GM19455 (cell line): ENCODE measurements at regions not wholly inside any gene's neighbourhood (a gene's known extent, or its start where the extent isn't known, plus 50 kb on each side); places are given as distances from the start of the nearest gene placed in this dataset.
"Not testable (repeated sequence)": the region's sequence is repeated elsewhere in the genome, so short reads cannot be mapped to it uniquely, and the experiment has no call there.

Source experiments
- ATAC-seq: cut with Tn5 transposase; IDR thresholded peaks from one replicate; pipeline ENCODE4 v1.9.1; 2021; ENCODE audit not compliant: unreplicated experiment

DNA sequence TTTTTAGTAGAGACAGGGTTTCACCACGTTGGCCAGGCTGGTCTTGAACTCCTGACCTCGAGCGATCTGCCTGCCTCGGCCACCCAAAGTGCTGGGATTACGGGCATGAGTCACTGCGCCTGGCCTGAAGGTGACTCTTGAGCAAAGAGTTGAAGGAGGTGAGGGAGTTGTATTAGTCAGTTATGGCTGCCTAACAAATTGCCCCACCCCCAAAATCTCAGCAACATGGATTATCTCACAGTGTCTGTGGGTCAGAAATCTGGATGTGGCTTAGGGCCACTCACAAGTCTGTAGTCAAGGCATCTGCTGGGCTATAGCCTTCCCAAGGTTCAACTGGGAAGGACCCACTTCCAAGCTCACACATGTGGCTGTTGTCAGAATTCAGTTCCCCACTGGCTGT is 52.8 kb upstream of the ADGRE5 start:
- ATAC-seq, result no peak

- ATAC-seq, result not testable (repeated sequence)
Observed at GRCh38 chr19:14327061-14327460, 54.2 kb upstream of the ADGRE5 start.

- ATAC-seq, result no peak
Observed at GRCh38 chr19:14325863-14326262, 55.4 kb upstream of the ADGRE5 start.

DNA sequence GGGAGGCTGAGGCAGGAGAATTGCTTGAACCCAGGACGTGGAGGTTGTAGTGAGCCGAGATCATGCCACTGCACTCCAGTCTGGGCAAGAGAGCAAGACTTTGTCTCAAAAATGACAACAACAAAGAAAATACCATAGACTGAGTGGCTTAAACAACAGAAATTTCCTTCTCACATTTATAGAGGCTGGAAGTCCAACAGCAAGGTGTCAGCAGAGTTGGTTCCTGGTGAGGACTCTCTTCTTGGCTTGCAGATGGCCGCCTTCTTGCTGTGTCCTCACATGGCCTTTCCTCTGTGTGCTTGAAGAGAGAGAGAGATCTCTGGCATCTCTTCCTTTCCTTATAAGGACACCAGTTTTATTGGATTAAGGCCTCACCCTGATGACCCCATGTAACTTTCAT is 56.1 kb upstream of the ADGRE5 start:
- ATAC-seq, result no peak

GRCh38 chr19:14322889-14323463 is 58.3 kb upstream of the ADGRE5 start:
- ATAC-seq, result no peak

DNA sequence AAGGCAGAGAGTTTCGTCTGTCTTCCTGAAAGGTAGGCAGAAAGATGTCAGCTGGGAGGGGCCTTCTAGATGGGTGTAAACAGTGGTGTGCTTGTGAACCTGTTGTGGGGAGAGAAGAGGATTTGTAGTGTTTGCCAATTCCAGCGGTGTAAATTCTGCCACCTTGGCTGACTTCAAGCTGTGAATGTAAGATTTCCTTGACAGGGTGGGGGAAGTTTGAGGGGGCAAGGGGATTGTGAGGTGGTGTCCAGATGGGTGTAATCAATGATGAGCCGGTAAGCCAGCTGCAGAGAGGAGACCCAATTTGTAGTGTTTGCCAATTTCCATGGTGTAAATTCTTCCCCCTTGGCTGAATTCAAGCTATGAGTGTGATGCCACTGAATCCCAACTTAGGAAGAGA is 61.0 kb upstream of the ADGRE5 start:
- no peak for ATAC-seq

DNA sequence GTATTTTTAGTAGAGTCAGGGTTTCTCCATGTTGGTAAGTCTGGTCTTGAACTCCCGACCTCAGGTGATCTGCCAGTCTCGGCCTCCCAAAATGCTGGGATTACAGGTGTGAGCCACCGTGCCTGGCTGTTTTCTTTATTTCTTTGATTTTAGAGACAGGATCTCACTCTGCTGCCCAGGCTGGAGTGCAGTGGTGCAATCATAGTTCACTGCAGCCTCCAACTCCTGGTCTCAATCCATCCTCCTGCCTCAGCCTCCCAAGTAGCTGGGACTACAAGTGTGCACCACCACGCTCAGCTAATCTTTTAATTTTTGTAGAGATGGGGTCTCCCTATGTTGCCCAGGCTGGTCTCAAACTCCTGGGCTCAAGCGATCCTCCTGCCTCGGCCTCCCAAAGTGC is 61.5 kb upstream of the ADGRE5 start:
- ATAC-seq, result not testable (repeated sequence)

- ATAC-seq, result no peak
Observed at GRCh38 chr19:14318873-14319272, 62.4 kb upstream of the ADGRE5 start.

GRCh38 chr19:14317157-14317556 is 64.1 kb upstream of the ADGRE5 start:
- ATAC-seq, result no peak

- ATAC-seq, result no peak
Observed at GRCh38 chr19:14315433-14315832, 65.8 kb upstream of the ADGRE5 start.

GRCh38 chr19:14310055-14310454 is 71.2 kb upstream of the ADGRE5 start:
- ATAC-seq, result no peak

- ATAC-seq, result no peak
Observed at GRCh38 chr19:14305706-14306105, 75.5 kb upstream of the ADGRE5 start.

DNA sequence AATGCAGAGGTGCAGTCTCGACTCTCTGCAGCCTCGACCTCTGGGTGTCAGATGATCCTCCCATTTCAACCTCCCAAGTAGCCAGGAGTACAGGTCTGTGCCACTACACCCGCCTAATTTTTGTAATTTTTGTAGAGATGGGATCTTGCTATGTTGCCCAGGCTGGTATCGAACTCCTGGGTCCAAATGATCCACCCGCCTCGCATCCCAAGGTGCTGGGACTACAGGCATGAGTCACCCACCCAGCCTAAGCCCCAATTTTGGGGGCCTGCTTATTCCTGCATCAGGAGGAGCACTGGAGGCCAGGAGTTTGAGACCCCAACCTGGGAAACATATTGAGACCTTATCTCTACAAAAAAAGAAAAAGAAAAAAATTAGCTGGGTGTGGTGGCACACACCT is 80.1 kb upstream of the ADGRE5 start:
- no peak for ATAC-seq

DNA sequence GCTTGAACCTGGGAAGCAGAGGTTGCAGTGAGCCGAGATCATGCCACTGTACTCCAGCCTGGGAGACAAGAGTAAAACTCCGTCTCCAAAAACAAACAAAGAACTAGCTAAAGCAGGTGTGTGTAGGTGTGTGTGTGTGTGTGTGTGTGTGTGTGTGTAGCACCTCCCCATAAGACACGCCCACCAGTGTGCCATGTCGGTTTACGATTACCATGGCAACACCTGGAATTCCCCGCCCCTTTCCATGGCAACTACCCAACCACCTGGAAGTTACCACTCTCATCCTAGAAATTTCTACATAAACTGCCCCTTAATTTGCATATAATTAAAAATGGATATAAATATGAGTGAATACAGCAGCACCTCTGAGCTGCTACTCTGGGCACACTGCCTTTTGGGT is 80.9 kb upstream of the ADGRE5 start:
- ATAC-seq, result no peak

GRCh38 chr19:14299224-14299827 is 81.9 kb upstream of the ADGRE5 start:
- not testable (repeated sequence) for ATAC-seq

GRCh38 chr19:14297883-14298576 is 83.2 kb upstream of the ADGRE5 start:
- ATAC-seq, result not testable (repeated sequence)

DNA sequence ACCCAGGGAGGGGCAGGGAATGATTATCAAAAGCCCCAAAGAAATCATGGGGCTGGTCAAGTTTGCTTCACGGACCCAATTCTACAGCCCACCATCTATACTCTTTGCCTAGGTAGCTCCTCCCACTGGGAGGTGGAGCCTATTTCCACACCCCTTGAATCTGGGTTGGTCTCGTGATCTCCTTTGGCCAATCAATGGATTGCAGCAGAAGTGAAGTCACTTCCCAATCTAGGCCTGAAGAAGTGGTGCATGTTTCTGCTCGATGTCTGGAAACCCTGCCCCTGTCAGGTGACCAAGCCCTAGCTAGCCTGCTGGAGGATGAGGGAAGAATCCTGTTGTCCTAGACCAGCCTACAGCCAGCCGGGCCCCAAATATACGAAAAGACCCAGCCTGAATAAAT is 86.3 kb upstream of the ADGRE5 start:
- ATAC-seq, result not testable (repeated sequence)

- not testable (repeated sequence) for ATAC-seq
Observed at GRCh38 chr19:14293816-14294170, 87.5 kb upstream of the ADGRE5 start.

GRCh38 chr19:14293101-14293815 is 87.3 kb upstream of the ADGRL1 start:
- not testable (repeated sequence) for ATAC-seq

- not testable (repeated sequence) for ATAC-seq
Observed at GRCh38 chr19:14289810-14290209, 83.8 kb upstream of the ADGRL1 start.

DNA sequence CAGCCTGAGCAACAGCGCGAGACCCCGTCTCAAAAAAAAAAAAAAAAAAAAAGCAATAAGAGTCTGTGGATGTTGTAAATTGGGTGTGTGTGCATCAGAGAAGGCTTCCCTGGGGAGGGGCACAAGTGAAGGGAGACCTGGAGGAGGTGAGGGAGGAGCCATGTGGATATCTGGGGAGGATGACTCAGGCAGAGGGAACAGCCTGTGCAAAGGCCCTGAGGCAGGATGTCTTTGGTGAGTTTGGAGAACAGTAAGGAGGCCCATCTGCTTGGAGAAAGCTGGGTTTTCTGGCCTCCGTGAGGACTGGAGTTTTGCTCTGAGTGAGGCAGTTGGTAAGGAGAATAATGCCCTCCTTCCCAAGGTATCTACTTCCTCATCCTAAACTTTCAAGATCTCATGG is 81.9 kb upstream of the ADGRL1 start:
- not testable (repeated sequence) for ATAC-seq

DNA sequence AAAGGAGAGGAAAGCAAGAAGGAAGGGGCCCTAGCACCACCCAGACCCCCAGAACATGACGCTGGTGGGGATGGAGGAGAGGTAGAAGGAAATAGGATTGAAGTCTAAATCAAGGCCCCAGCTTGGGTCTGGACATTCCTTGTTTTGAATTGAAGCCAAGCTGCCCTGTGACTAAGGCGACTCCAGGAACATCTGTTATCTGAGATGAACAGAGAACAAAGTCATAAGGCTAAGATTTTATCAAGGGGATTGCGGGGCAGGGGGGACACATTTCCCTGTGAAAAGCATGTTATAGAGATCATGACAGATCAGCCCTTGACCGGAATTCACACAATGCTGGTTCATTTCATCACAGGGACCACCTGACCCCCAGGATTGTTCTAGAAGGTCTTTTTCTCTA is 80.6 kb upstream of the ADGRL1 start:
- ATAC-seq, result not testable (repeated sequence)
